CD14-positive monocyte (primary cell): ENCODE measurements at regions not wholly inside any gene's neighbourhood (a gene's known extent, or its start where the extent isn't known, plus 50 kb on each side); places are given as distances from the start of the nearest gene placed in this dataset.
A peak's percentile ranks its signal among the peaks of the same experiment; 100 is the strongest.

ENCODE experiments used
- DNase-seq, 3 donors: peaks; one replicate each; pipeline ENCODE4 v3.0.0-alpha.2; 2011 to 2022
- H2AFZ ChIP-seq: 2 replicates; pipeline ENCODE4 v1.6.0; 2012; ENCODE audit warnings: mild to moderate bottlenecking, low read depth, low read length, inconsistent platforms; ENCODE audit not compliant: insufficient read depth, poor library complexity, severe bottlenecking
- H3K27ac ChIP-seq, 2 donors: 1 replicate in 1 of 2; 2 replicates in 1 of 2; pipeline ENCODE4 v1.5.1; 2012 to 2013; ENCODE audit warnings: low read length in 2 of 2, control low read depth in 1 of 2, inconsistent platforms in 1 of 2, low read depth in 1 of 2, mild to moderate bottlenecking in 1 of 2
- H3K27me3 ChIP-seq, 2 donors: one replicate each; pipeline versions ENCODE4 v1.6.0 to v1.6.1; 2011 to 2013; ENCODE audit warnings: low read length in 2 of 2; ENCODE audit not compliant: control insufficient read depth in 2 of 2, insufficient read depth in 2 of 2
- H3K36me3 ChIP-seq, 2 donors: replicated peaks in 1 of 2; 1 replicate in 1 of 2; 2 replicates in 1 of 2; pipeline versions ENCODE4 v1.5.1 to v1.6.1; 2012 to 2013; ENCODE audit warnings: low read length in 2 of 2, control low read depth in 1 of 2, inconsistent platforms in 1 of 2, mild to moderate bottlenecking in 1 of 2; ENCODE audit not compliant: insufficient read depth in 2 of 2, control insufficient read depth in 1 of 2
- H3K4me1 ChIP-seq, 2 donors: 1 replicate in 1 of 2; 2 replicates in 1 of 2; pipeline versions ENCODE4 v1.5.1 to v1.6.1; 2012 to 2013; ENCODE audit warnings: low read length in 2 of 2, control low read depth in 1 of 2, inconsistent platforms in 1 of 2, mild to moderate bottlenecking in 1 of 2, moderate library complexity in 1 of 2; ENCODE audit not compliant: insufficient read depth in 2 of 2, control insufficient read depth in 1 of 2
- H3K4me2 ChIP-seq: replicated peaks from 2 replicates; pipeline ENCODE3; 2012; ENCODE audit warnings: low read length, moderate library complexity, mild to moderate bottlenecking; ENCODE audit not compliant: poor library complexity, severe bottlenecking; ENCODE audit errors: extremely low read depth
- H3K4me3 ChIP-seq, 3 experiments: fragments of 200-600 bp in 1 of 3; sonication (generic) in 1 of 3; replicated peaks in 1 of 3; 1 replicate in 2 of 3; 2 replicates in 1 of 3; pipeline ENCODE4 v1.5.1; 2011 to 2013; ENCODE audit warnings: low read length in 3 of 3, mild to moderate bottlenecking in 3 of 3, control low read depth in 2 of 3, low read depth in 2 of 3, inconsistent platforms in 1 of 3, moderate library complexity in 1 of 3
- H3K79me2 ChIP-seq: 2 replicates; pipeline ENCODE4 v1.6.0; 2012; ENCODE audit warnings: mild to moderate bottlenecking, control low read depth, inconsistent platforms, low read length, moderate library complexity; ENCODE audit not compliant: insufficient read depth
- H3K9ac ChIP-seq: 2 replicates; pipeline ENCODE4 v1.6.0; 2017; ENCODE audit warnings: low read length, mild to moderate bottlenecking; ENCODE audit not compliant: insufficient read depth, poor library complexity, severe bottlenecking
- H3K9me3 ChIP-seq, 2 donors: replicated peaks in 1 of 2; 1 replicate in 1 of 2; 2 replicates in 1 of 2; pipeline versions ENCODE4 v1.5.1 to v1.6.1; 2012 to 2013; ENCODE audit warnings: low read length in 2 of 2, control low read depth in 1 of 2; ENCODE audit not compliant: control insufficient read depth in 1 of 2, insufficient read depth in 1 of 2
- H4K20me1 ChIP-seq: 2 replicates; pipeline ENCODE4 v1.6.0; 2012; ENCODE audit warnings: mild to moderate bottlenecking, low read length, control low read depth, moderate library complexity; ENCODE audit not compliant: insufficient read depth
- H3K27ac Mint-ChIP-seq, 7 donors: one replicate each; pipeline ENCODE4 v1.8.0; 2020; ENCODE audit warnings: mild to moderate bottlenecking in 7 of 7, mixed read lengths in 7 of 7, moderate library complexity in 6 of 7, inconsistent platforms in 2 of 7
- H3K27me3 Mint-ChIP-seq, 3 donors: one replicate each; pipeline ENCODE4 v1.8.0; 2021 to 2022; ENCODE audit warnings: low read depth in 3 of 3, mild to moderate bottlenecking in 3 of 3, mixed read lengths in 3 of 3, moderate library complexity in 3 of 3, inconsistent platforms in 1 of 3
- H3K36me3 Mint-ChIP-seq, 2 donors: one replicate each; pipeline ENCODE4 v1.8.0; 2020; ENCODE audit warnings: mixed read lengths in 2 of 2, inconsistent platforms in 1 of 2, mild to moderate bottlenecking in 1 of 2
- H3K4me1 Mint-ChIP-seq: one replicate; pipeline ENCODE4 v1.8.0; 2020; ENCODE audit warnings: mild to moderate bottlenecking, mixed read lengths
- H3K4me3 Mint-ChIP-seq, 2 donors: one replicate each; pipeline ENCODE4 v1.8.0; 2020; ENCODE audit warnings: mild to moderate bottlenecking in 2 of 2, mixed read lengths in 2 of 2, moderate library complexity in 1 of 2
- H3K9me3 Mint-ChIP-seq, 7 donors: one replicate each; pipeline ENCODE4 v1.8.0; 2020 to 2022; ENCODE audit warnings: mixed read lengths in 7 of 7, mild to moderate bottlenecking in 6 of 7, moderate library complexity in 6 of 7, inconsistent platforms in 2 of 7
- WGBS: methylation state at CpG from one replicate; pipeline ENCODE4 v1.1.5; 2013; ENCODE audit warnings: missing lambda C conversion rate; ENCODE audit not compliant: insufficient coverage; 5-methylcytosine and 5-hydroxymethylcytosine counted together
- intact Hi-C, 2 donors: fragments of 100-400 bp; cut with micrococcal nuclease; formaldehyde crosslinking; loops; one replicate each; pipeline versions ENCODE4 v1.15.0 to v1.15.1; 2023
- TF ChIP-seq, protein P1 (sequence below): fragments of 200-600 bp; IDR thresholded peaks from one replicate; pipeline ENCODE4 v1.8.0; 2022; ENCODE audit warnings: antibody characterized with exemption, mild to moderate bottlenecking

DNA sequence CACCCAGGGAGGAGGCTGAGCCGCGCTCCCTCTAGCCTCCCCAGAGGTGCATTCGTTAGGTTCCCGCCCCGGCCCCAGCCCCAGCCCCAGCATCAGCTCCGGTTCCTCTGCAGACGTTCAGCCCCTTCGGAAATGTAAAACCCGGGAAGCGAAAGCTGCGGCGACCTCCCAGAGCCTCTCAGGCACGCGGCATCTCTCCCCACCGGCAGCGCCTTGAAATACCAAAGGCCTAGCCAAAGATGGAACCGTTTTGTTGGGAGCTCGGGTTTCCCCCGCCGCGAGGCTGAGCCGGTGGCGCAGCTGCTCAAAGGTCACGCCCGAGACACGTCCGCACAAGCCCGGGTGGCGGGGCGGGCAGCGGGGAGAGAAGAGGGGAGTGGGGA, 77.8 kb upstream of the HES1 start:
- TF ChIP-seq, protein P1, sequence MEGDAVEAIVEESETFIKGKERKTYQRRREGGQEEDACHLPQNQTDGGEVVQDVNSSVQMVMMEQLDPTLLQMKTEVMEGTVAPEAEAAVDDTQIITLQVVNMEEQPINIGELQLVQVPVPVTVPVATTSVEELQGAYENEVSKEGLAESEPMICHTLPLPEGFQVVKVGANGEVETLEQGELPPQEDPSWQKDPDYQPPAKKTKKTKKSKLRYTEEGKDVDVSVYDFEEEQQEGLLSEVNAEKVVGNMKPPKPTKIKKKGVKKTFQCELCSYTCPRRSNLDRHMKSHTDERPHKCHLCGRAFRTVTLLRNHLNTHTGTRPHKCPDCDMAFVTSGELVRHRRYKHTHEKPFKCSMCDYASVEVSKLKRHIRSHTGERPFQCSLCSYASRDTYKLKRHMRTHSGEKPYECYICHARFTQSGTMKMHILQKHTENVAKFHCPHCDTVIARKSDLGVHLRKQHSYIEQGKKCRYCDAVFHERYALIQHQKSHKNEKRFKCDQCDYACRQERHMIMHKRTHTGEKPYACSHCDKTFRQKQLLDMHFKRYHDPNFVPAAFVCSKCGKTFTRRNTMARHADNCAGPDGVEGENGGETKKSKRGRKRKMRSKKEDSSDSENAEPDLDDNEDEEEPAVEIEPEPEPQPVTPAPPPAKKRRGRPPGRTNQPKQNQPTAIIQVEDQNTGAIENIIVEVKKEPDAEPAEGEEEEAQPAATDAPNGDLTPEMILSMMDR = no peak
- Histone ChIP-seq H3K4me2 (peak overlapping the region; percentile 67), H3K27ac (no peak overlapping the region), H3K36me3 (no peaks in the 10 kb centered on the region), H3K4me1 (peaks cover 5 to 9% of the 10 kb centered on the region in 2 donors), H3K9ac (no peak overlapping the region), H3K4me3 (peak overlapping the region in 2 of 3 experiments; percentile 8 to 54), H3K79me2 (no peaks in the 10 kb centered on the region), H4K20me1 (no peaks in the 10 kb centered on the region), H3K9me3 (no peaks in the 10 kb centered on the region), H3K27me3 (peaks cover 11 to 34% of the 10 kb centered on the region in 2 donors), H2AFZ (peak overlapping the region; percentile 67)
- Mint-ChIP-seq H3K27ac (peak overlapping the region in 1 of 7 donors; percentile 37), H3K27me3 (peaks cover 23 to 54% (median 43%) of the 10 kb centered on the region in 3 donors), H3K36me3 (peaks cover 0 to 5% of the 10 kb centered on the region in 2 donors), H3K9me3 (peaks cover 0 to 6% (median 0%) of the 10 kb centered on the region in 7 donors), H3K4me3 (peak overlapping the region; percentile 71 to 86), H3K4me1 (peaks cover 20% of the 10 kb centered on the region)
- peak in 2 of 3 donors; percentile 24 to 50 for DNase-seq
- intact Hi-C loops = loop anchor here in 1 of 2 donors (10.0 kb wide), 1 partner anchor 67 kb away; no protein-coding TSS in a partner anchor
- WGBS = 0% methylated on average over 20 of the region's 31 CpGs

DNA sequence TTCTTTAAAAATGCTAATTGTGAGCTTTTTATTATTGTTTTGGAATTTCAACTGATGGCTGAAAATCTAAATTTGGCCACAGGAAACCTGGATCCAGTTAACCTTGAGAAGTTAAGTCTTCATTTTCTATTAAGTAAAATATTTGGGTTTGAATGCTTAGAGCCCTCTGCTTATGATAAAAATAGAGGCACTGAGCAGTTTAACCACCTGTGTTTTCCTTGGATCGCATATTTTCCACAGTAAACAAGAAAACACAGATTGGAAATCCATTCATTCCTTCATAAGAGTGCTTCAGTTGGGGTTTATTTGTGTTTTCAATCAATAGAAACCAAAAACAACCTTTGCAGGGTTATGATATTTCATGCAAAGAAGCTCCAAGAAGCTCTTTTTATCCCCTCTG, 77.2 kb upstream of the HES1 start:
- Histone ChIP-seq H3K9me3 (no peaks in the 10 kb centered on the region), H3K4me1 (peaks cover 5 to 9% of the 10 kb centered on the region in 2 donors), H3K4me2 (no peak overlapping the region), H3K9ac (no peak overlapping the region), H3K27ac (no peak overlapping the region), H2AFZ (peak overlapping the region; percentile 67), H4K20me1 (no peaks in the 10 kb centered on the region), H3K27me3 (peaks cover 11 to 32% of the 10 kb centered on the region in 2 donors), H3K79me2 (no peaks in the 10 kb centered on the region), H3K36me3 (no peaks in the 10 kb centered on the region), H3K4me3 (no peak overlapping the region)
- intact Hi-C loops = loop anchor here in 1 of 2 donors (10.0 kb wide), 1 partner anchor 66 kb away; no protein-coding TSS in a partner anchor
- peak overlapping the region in 1 of 2 donors; percentile 11 for H3K4me3 Mint-ChIP-seq
- peaks cover 16% of the 10 kb centered on the region for H3K4me1 Mint-ChIP-seq
- peaks cover 0 to 6% (median 0%) of the 10 kb centered on the region in 7 donors for H3K9me3 Mint-ChIP-seq
- H3K27me3 Mint-ChIP-seq = peaks cover 18 to 49% (median 37%) of the 10 kb centered on the region in 3 donors
- TF ChIP-seq, protein P1 = no peak
- no peak overlapping the region for H3K27ac Mint-ChIP-seq
- DNase-seq = no peak
- H3K36me3 Mint-ChIP-seq = peaks cover 0 to 3% of the 10 kb centered on the region in 2 donors
- no CpG with 5 or more reads among the region's 1 CpG for WGBS
